ENCODE measurements at regions not wholly inside any gene's neighbourhood (a gene's known extent, or its start where the extent isn't known, plus 50 kb on each side); places are given as distances from the start of the nearest gene placed in this dataset.
"Not testable (repeated sequence)": the region's sequence is repeated elsewhere in the genome, so short reads cannot be mapped to it uniquely, and the experiment has no call there.

DNA sequence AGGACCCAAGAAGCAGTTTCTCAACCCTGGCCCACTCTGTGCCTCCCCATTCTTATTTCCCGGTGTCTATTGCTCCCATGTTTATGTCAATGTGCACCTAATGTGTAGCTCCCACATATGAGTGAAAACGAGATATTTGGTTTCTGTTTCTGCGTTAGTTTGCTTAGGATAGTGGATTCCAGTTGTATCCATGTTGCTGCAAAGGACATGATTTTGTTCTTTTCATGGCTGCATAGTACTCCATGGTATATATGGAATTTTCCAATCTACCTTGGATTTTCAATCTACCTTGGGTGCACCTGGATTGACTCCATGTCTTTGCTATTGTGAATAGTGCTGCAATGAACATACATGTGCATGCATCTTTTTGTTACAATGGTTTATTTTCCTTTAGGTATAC, 119.8 kb upstream of the CTSV start:
- H3K27ac Mint-ChIP-seq; H3K4me1 ChIP-seq (ENCODE audit: control insufficient read depth in 2 of 2, insufficient read depth in 2 of 2, low read length in 2 of 2); H3K4me1 Mint-ChIP-seq; H3K27me3 ChIP-seq (ENCODE audit: control insufficient read depth in 2 of 2, insufficient read depth in 2 of 2, low read length in 2 of 2); CTCF ChIA-PET; POLR2A ChIA-PET; H3K36me3 ChIP-seq (ENCODE audit: control insufficient read depth in 2 of 3, insufficient read depth in 3 of 3, low read length in 3 of 3); H3K27ac ChIP-seq (ENCODE audit: low read depth, low read length); H3K4me3 ChIP-seq (ENCODE audit: low read length); H3K4me3 Mint-ChIP-seq; intact Hi-C loops (cut with micrococcal nuclease); H3K9me3 Mint-ChIP-seq; ATAC-seq; DNase-seq; H3K9me3 ChIP-seq (ENCODE audit: control insufficient read depth in 2 of 3, low read length in 3 of 3): not testable (repeated sequence)
- Mint-ChIP-seq H3K27me3 (peaks cover 0 to 11% (median 0%) of the 10 kb centered on the region in 5 donors), H3K36me3 (peaks cover 0 to 18% (median 5%) of the 10 kb centered on the region in 5 donors)

DNA sequence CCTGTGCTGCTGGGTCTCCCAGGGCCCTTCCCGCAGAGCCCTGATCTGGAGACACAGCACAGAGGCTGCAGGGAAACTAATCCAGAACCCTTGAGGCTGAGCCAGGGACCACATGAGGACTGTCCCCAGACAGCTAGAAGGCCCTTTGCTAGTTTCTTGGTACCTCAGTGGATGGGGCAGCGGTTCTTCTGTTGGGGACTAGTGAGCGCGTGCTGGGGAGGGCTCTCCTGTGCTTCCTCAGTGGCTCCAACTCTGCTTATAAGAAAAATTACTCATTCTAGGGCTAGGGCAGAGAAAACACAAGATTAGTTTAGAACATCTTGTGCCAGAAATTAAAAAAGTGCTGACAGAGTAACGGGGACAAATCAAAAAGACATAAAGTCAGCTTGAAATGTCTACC, 116.5 kb upstream of the CTSV start:
- H3K27ac Mint-ChIP-seq; H3K4me3 Mint-ChIP-seq; H3K4me1 Mint-ChIP-seq; H3K4me1 ChIP-seq (ENCODE audit: control insufficient read depth in 2 of 2, insufficient read depth in 2 of 2, low read length in 2 of 2); H3K27me3 ChIP-seq (ENCODE audit: control insufficient read depth in 2 of 2, insufficient read depth in 2 of 2, low read length in 2 of 2); H3K9me3 Mint-ChIP-seq; DNase-seq; intact Hi-C loops (cut with micrococcal nuclease); H3K36me3 ChIP-seq (ENCODE audit: control insufficient read depth in 2 of 3, insufficient read depth in 3 of 3, low read length in 3 of 3); H3K27ac ChIP-seq (ENCODE audit: low read depth, low read length); H3K27me3 Mint-ChIP-seq; CTCF ChIA-PET; H3K9me3 ChIP-seq (ENCODE audit: control insufficient read depth in 2 of 3, low read length in 3 of 3); H3K4me3 ChIP-seq (ENCODE audit: low read length); ATAC-seq; POLR2A ChIA-PET: not testable (repeated sequence)
- H3K36me3 Mint-ChIP-seq, result peaks cover 0 to 22% (median 5%) of the 10 kb centered on the region in 5 donors

DNA sequence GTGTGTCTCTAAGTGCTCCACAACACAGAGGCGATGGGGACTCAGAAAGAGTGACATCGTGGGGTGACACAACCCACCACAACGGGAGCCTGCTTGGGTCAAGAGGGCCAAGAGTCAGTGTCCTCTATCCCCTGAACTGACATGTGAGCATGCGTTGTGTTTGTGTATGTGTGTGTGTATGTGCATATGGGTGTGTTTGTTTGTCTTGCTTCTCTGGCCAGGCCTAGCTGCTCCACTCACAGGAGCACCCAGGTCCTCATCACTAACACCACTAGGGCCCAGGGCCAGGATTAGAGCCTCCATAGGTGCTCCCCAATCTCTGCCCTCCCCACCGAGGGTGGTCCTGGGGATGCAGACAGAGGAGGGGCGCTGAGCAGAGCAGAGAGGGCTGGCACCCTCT, 115.0 kb upstream of the CTSV start:
- Mint-ChIP-seq H3K4me1 (no peaks in the 10 kb centered on the region), H3K27ac (no peak overlapping the region), H3K4me3 (no peak overlapping the region), H3K36me3 (peaks cover 0 to 22% (median 5%) of the 10 kb centered on the region in 5 donors), H3K27me3 (peaks cover 0 to 3% (median 0%) of the 10 kb centered on the region in 5 donors), H3K9me3 (peaks cover 0 to 2% (median 0%) of the 10 kb centered on the region in 11 donors)
- ATAC-seq, result no peak
- no peaks in the 10 kb centered on the region for H3K4me1 ChIP-seq (ENCODE audit: control insufficient read depth in 2 of 2, insufficient read depth in 2 of 2, low read length in 2 of 2)
- ChIA-PET CTCF (no interaction called here), POLR2A (no interaction called here)
- no peaks in the 10 kb centered on the region for H3K27me3 ChIP-seq (ENCODE audit: control insufficient read depth in 2 of 2, insufficient read depth in 2 of 2, low read length in 2 of 2)
- DNase-seq, result no peak
- intact Hi-C loops (cut with micrococcal nuclease), result no loop called here
- H3K27ac ChIP-seq (ENCODE audit: low read depth, low read length), result no peak overlapping the region
- H3K36me3 ChIP-seq (ENCODE audit: control insufficient read depth in 2 of 3, insufficient read depth in 3 of 3, low read length in 3 of 3), result no peaks in the 10 kb centered on the region
- no peak overlapping the region for H3K4me3 ChIP-seq (ENCODE audit: low read length)
- no peaks in the 10 kb centered on the region for H3K9me3 ChIP-seq (ENCODE audit: control insufficient read depth in 2 of 3, low read length in 3 of 3)

DNA sequence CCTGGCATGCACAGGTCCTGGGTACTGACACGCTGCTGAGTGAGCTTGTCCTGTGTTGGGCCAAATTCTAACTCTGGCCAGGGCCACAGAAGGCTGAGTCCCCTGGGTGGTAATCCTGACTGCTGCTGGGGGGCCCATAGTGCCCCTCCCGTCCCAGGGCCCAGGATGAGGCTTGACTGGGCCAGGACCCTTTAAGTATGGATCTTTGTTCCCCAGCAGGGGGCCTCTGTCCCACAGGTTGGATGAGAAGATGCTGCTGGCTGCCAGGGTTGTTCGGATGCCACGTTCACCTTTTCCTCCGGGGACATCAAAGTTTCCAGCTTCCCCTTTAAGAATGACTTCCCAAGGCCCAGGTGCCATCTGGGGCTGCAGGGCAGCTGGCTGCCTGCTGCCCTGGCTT, 114.2 kb upstream of the CTSV start:
- H3K27ac ChIP-seq (ENCODE audit: low read depth, low read length); H3K27ac Mint-ChIP-seq; H3K9me3 ChIP-seq (ENCODE audit: control insufficient read depth in 2 of 3, low read length in 3 of 3); DNase-seq; H3K4me3 ChIP-seq (ENCODE audit: low read length); H3K4me1 ChIP-seq (ENCODE audit: control insufficient read depth in 2 of 2, insufficient read depth in 2 of 2, low read length in 2 of 2); ATAC-seq; H3K4me3 Mint-ChIP-seq; CTCF ChIA-PET; H3K4me1 Mint-ChIP-seq; H3K36me3 ChIP-seq (ENCODE audit: control insufficient read depth in 2 of 3, insufficient read depth in 3 of 3, low read length in 3 of 3); H3K27me3 ChIP-seq (ENCODE audit: control insufficient read depth in 2 of 2, insufficient read depth in 2 of 2, low read length in 2 of 2); POLR2A ChIA-PET; H3K27me3 Mint-ChIP-seq; H3K9me3 Mint-ChIP-seq; intact Hi-C loops (cut with micrococcal nuclease): not testable (repeated sequence)
- peaks cover 0 to 17% (median 5%) of the 10 kb centered on the region in 5 donors for H3K36me3 Mint-ChIP-seq

DNA sequence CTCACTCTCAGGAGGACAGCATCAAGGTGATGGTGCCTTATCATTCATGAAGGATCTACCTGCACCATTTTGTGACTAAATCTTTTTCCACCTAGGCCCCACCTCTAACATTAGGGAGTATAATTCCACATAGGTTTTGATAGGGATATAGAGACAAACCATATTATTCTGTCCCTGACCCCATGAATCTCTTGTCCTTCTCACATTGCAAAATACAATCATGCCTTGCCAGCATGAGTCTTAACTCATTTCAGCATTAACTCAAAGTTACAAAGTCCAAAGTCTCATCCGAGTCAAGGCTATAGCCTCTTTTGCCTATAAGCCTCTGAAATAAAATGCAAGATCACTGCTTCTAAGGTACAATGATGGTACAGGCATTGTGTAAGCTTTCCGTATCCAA, 111.5 kb upstream of the CTSV start:
- H3K27ac ChIP-seq (ENCODE audit: low read depth, low read length); DNase-seq; H3K9me3 ChIP-seq (ENCODE audit: control insufficient read depth in 2 of 3, low read length in 3 of 3); H3K4me3 ChIP-seq (ENCODE audit: low read length); CTCF ChIA-PET; H3K27me3 ChIP-seq (ENCODE audit: control insufficient read depth in 2 of 2, insufficient read depth in 2 of 2, low read length in 2 of 2); H3K27me3 Mint-ChIP-seq; H3K9me3 Mint-ChIP-seq; ATAC-seq; H3K4me3 Mint-ChIP-seq; H3K36me3 ChIP-seq (ENCODE audit: control insufficient read depth in 2 of 3, insufficient read depth in 3 of 3, low read length in 3 of 3); H3K4me1 ChIP-seq (ENCODE audit: control insufficient read depth in 2 of 2, insufficient read depth in 2 of 2, low read length in 2 of 2); H3K4me1 Mint-ChIP-seq; H3K27ac Mint-ChIP-seq; intact Hi-C loops (cut with micrococcal nuclease); POLR2A ChIA-PET: not testable (repeated sequence)
- H3K36me3 Mint-ChIP-seq, result peaks cover 0 to 10% (median 5%) of the 10 kb centered on the region in 5 donors

DNA sequence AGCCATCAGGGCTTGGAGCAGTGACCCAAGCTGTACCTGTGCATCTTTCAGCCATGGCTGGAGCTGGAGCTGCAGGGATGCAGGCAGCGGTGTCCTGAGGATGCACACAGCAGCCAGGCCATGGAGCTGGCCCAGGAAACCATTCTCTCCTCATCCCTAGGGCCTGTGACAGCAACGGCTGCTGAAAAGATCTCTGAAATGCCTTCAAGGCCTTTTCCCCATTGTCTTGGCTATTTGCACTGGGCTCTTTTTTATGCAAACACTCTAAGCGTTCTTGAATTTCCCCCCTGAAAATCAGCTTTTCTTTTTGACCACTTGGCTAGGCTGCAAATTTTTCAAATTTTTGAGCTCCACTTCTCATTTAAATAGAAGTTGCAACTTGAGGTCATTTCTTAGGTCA, 109.5 kb upstream of the CTSV start:
- H3K4me1 ChIP-seq (ENCODE audit: control insufficient read depth in 2 of 2, insufficient read depth in 2 of 2, low read length in 2 of 2); H3K36me3 Mint-ChIP-seq; ATAC-seq; CTCF ChIA-PET; H3K4me1 Mint-ChIP-seq; H3K27ac ChIP-seq (ENCODE audit: low read depth, low read length); H3K4me3 ChIP-seq (ENCODE audit: low read length); intact Hi-C loops (cut with micrococcal nuclease); DNase-seq; H3K27ac Mint-ChIP-seq; H3K9me3 Mint-ChIP-seq; H3K36me3 ChIP-seq (ENCODE audit: control insufficient read depth in 2 of 3, insufficient read depth in 3 of 3, low read length in 3 of 3); H3K4me3 Mint-ChIP-seq; H3K9me3 ChIP-seq (ENCODE audit: control insufficient read depth in 2 of 3, low read length in 3 of 3); POLR2A ChIA-PET; H3K27me3 ChIP-seq (ENCODE audit: control insufficient read depth in 2 of 2, insufficient read depth in 2 of 2, low read length in 2 of 2): not testable (repeated sequence)
- H3K27me3 Mint-ChIP-seq, result peaks cover 0 to 10% (median 0%) of the 10 kb centered on the region in 5 donors

DNA sequence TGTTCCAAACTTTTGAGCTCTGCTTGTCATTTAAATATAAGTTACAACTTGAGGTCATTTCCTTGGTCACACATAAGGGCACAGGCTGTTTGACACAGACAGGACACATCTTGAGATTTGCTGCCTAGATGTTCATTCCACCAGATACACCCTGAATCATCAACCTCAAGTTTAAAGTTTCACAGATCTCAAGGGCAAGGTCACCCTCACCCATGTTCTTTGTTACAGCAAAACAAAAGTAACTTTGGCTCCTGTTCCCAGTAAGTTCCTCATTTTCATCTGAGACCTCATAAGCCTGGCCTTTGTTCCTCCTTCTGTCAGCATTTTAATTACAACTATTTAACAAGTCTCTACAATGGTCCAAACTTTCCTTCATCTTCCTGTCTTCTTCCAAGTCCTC, 106.7 kb upstream of the CTSV start:
- H3K36me3 ChIP-seq (ENCODE audit: control insufficient read depth in 2 of 3, insufficient read depth in 3 of 3, low read length in 3 of 3); H3K4me1 ChIP-seq (ENCODE audit: control insufficient read depth in 2 of 2, insufficient read depth in 2 of 2, low read length in 2 of 2); DNase-seq; ATAC-seq; H3K9me3 ChIP-seq (ENCODE audit: control insufficient read depth in 2 of 3, low read length in 3 of 3); H3K27ac Mint-ChIP-seq; H3K27ac ChIP-seq (ENCODE audit: low read depth, low read length); H3K4me3 Mint-ChIP-seq; H3K9me3 Mint-ChIP-seq; CTCF ChIA-PET; intact Hi-C loops (cut with micrococcal nuclease); H3K4me1 Mint-ChIP-seq; POLR2A ChIA-PET; H3K4me3 ChIP-seq (ENCODE audit: low read length); H3K36me3 Mint-ChIP-seq; H3K27me3 ChIP-seq (ENCODE audit: control insufficient read depth in 2 of 2, insufficient read depth in 2 of 2, low read length in 2 of 2): not testable (repeated sequence)
- H3K27me3 Mint-ChIP-seq, result peaks cover 0 to 12% (median 0%) of the 10 kb centered on the region in 5 donors
